PC-3 (cell line): ENCODE measurements at regions not wholly inside any gene's neighbourhood (a gene's known extent, or its start where the extent isn't known, plus 50 kb on each side); places are given as distances from the start of the nearest gene placed in this dataset.

ENCODE experiments used
- ATAC-seq: fragments of 200-7000 bp; cut with Tn5 transposase; 2 replicates; pipeline ENCODE4 v1.9.1; 2020; ENCODE audit warnings: mild to moderate bottlenecking, moderate library complexity
- BruUV-seq: library from RNA; stranded (reverse); fragments of 400-500 nt; replicated peaks from 2 replicates; lab custom pipeline; 2021; lab: Mats Ljungman, UMichigan
- CTCF ChIA-PET: fragments of 300-600 bp; sonication (Branson Sonifier 250); formaldehyde crosslinking; loops from one replicate; lab custom pipeline; 2022; ENCODE audit warnings: antibody characterized with exemption; lab: Charles Lee
- POLR2A ChIA-PET: fragments of 300-600 bp; sonication (Branson Sonifier 250); formaldehyde crosslinking; loops from one replicate; lab custom pipeline; 2022; ENCODE audit warnings: antibody characterized with exemption; ENCODE audit not compliant: unreplicated experiment; lab: Charles Lee
- DNase-seq: peaks from one replicate; pipeline ENCODE4 v3.0.0-alpha.2; 2015
- H2AFZ ChIP-seq: fragments of 300-600 bp; sonication (generic); 2 replicates; pipeline ENCODE4 v1.6.0; 2016; ENCODE audit warnings: antibody characterized with exemption, low read length
- H3F3A ChIP-seq: fragments of 300-600 bp; sonication (generic); one replicate; pipeline ENCODE4 v1.6.0; 2017; ENCODE audit warnings: antibody characterized with exemption, low read length, control low read depth, mild to moderate bottlenecking; ENCODE audit not compliant: unreplicated experiment
- H3K27ac ChIP-seq: fragments of 300-600 bp; sonication (generic); 2 replicates; pipeline ENCODE4 v1.5.1; 2016; ENCODE audit warnings: mild to moderate bottlenecking, low read length
- H3K27me3 ChIP-seq: fragments of 300-600 bp; sonication (generic); 2 replicates; pipeline ENCODE4 v1.6.1; 2016; ENCODE audit warnings: low read length, mixed read lengths
- H3K36me3 ChIP-seq: fragments of 300-600 bp; sonication (generic); 2 replicates; pipeline ENCODE4 v1.6.1; 2016; ENCODE audit warnings: low read depth, mixed run types, low read length, mixed read lengths
- H3K4me1 ChIP-seq: fragments of 300-600 bp; sonication (generic); 2 replicates; pipeline ENCODE4 v1.5.1; 2016; ENCODE audit warnings: low read length; ENCODE audit not compliant: insufficient read depth
- H3K4me2 ChIP-seq: fragments of 300-600 bp; sonication (generic); 2 replicates; pipeline ENCODE4 v1.6.0; 2016; ENCODE audit warnings: low read length
- H3K4me3 ChIP-seq: fragments of 300-600 bp; sonication (generic); 2 replicates; pipeline ENCODE4 v1.5.1; 2016; ENCODE audit warnings: mild to moderate bottlenecking, low read length, mixed read lengths
- H3K79me2 ChIP-seq: fragments of 300-600 bp; sonication (generic); 2 replicates; pipeline ENCODE4 v1.6.1; 2017; ENCODE audit warnings: low read length, mixed read lengths
- H3K9ac ChIP-seq: fragments of 300-600 bp; sonication (generic); 2 replicates; pipeline ENCODE4 v1.6.0; 2016; ENCODE audit warnings: mild to moderate bottlenecking, low read length
- H3K9me2 ChIP-seq: fragments of 300-600 bp; sonication (generic); replicated peaks from 2 replicates; pipeline ENCODE4 v1.6.1; 2016; ENCODE audit warnings: mixed run types, low read length, mixed read lengths
- H3K9me3 ChIP-seq: fragments of 300-600 bp; sonication (generic); 2 replicates; pipeline ENCODE4 v1.6.1; 2016; ENCODE audit warnings: low read length, mixed read lengths
- H4K20me1 ChIP-seq: fragments of 300-600 bp; sonication (generic); 2 replicates; pipeline ENCODE4 v1.6.1; 2016; ENCODE audit warnings: low read length, mixed read lengths
- CTCF ChIP-seq: fragments of 300-600 bp; sonication (generic); conservative IDR thresholded peaks from 2 replicates; pipeline ENCODE4 v1.5.1; 2017; ENCODE audit warnings: antibody characterized with exemption, low read depth, mild to moderate bottlenecking, low read length
- EZH2 ChIP-seq: fragments of 300-600 bp; sonication (generic); IDR thresholded peaks from one replicate; pipeline ENCODE4 v1.6.1; 2017; ENCODE audit warnings: antibody characterized with exemption, mild to moderate bottlenecking, low read length; ENCODE audit not compliant: unreplicated experiment
- EZH2phosphoT487 ChIP-seq: fragments of 300-600 bp; sonication (generic); IDR thresholded peaks from 2 replicates; pipeline ENCODE4 v1.6.1; 2018; ENCODE audit warnings: mild to moderate bottlenecking, antibody characterized with exemption, low read length, borderline replicate concordance
- intact Hi-C: fragments of 100-400 bp; cut with micrococcal nuclease; formaldehyde crosslinking; loops from 2 replicates; pipeline ENCODE4 v1.9.0; 2023

- Histone ChIP-seq H3K4me3 (no peak overlapping the region), H3K9me3 (no peaks in the 10 kb centered on the region), H2AFZ (no peak overlapping the region), H3K4me1 (no peaks in the 10 kb centered on the region), H3K9ac (no peak overlapping the region), H3K36me3 (no peaks in the 10 kb centered on the region), H3K4me2 (no peak overlapping the region), H3F3A (no peaks in the 10 kb centered on the region), H3K27me3 (no peaks in the 10 kb centered on the region), H3K9me2 (no peaks in the 10 kb centered on the region), H3K27ac (no peak overlapping the region), H3K79me2 (no peaks in the 10 kb centered on the region), H4K20me1 (no peaks in the 10 kb centered on the region)
- BruUV-seq, result no TSS peak
- ATAC-seq, result no peak
- intact Hi-C loops, result no loop called here
- DNase-seq, result no peak
- CTCF ChIA-PET, result no interaction called here
- POLR2A ChIA-PET, result no interaction called here
- TF ChIP-seq EZH2, result no peak
- TF ChIP-seq CTCF, result no peak
- TF ChIP-seq EZH2phosphoT487, result no peak
Observed at GRCh38 chr12:20187456-20187855, 180.9 kb upstream of the PDE3A start.

GRCh38 chr12:20188930-20189653, 179.2 kb upstream of the PDE3A start:
- Histone ChIP-seq H3K79me2 (no peaks in the 10 kb centered on the region), H3K4me3 (no peak overlapping the region), H3K36me3 (no peaks in the 10 kb centered on the region), H3F3A (no peaks in the 10 kb centered on the region), H3K9ac (no peak overlapping the region), H2AFZ (no peak overlapping the region), H4K20me1 (no peaks in the 10 kb centered on the region), H3K27ac (no peak overlapping the region), H3K4me2 (no peak overlapping the region), H3K4me1 (no peaks in the 10 kb centered on the region), H3K9me3 (no peaks in the 10 kb centered on the region), H3K27me3 (no peaks in the 10 kb centered on the region), H3K9me2 (no peaks in the 10 kb centered on the region)
- CTCF ChIA-PET, result no interaction called here
- DNase-seq (no peak), ATAC-seq (no peak)
- TF ChIP-seq EZH2phosphoT487 (no peak), EZH2 (no peak), CTCF (no peak)
- BruUV-seq, result no TSS peak
- POLR2A ChIA-PET, result no interaction called here
- intact Hi-C loops, result no loop called here

- Histone ChIP-seq H3K4me3 (no peak overlapping the region), H3K9ac (no peak overlapping the region), H3K4me2 (no peak overlapping the region), H3K79me2 (no peaks in the 10 kb centered on the region), H3K27me3 (no peaks in the 10 kb centered on the region), H4K20me1 (no peaks in the 10 kb centered on the region), H2AFZ (no peak overlapping the region), H3K9me2 (no peaks in the 10 kb centered on the region), H3K4me1 (no peaks in the 10 kb centered on the region), H3K27ac (no peak overlapping the region), H3F3A (no peaks in the 10 kb centered on the region), H3K36me3 (no peaks in the 10 kb centered on the region), H3K9me3 (no peaks in the 10 kb centered on the region)
- ATAC-seq (no peak), DNase-seq (no peak)
- ChIA-PET POLR2A (no interaction called here), CTCF (no interaction called here)
- intact Hi-C loops, result no loop called here
- no peak for TF ChIP-seq EZH2
- no peak for TF ChIP-seq CTCF
- TF ChIP-seq EZH2phosphoT487, result no peak
- no TSS peak for BruUV-seq
Observed at GRCh38 chr12:20189767-20190166, 178.6 kb upstream of the PDE3A start.
